ENCODE measurements at regions not wholly inside any gene's neighbourhood (a gene's known extent, or its start where the extent isn't known, plus 50 kb on each side); places are given as distances from the start of the nearest gene placed in this dataset.

- Histone ChIP-seq H3K9ac (ENCODE audit: low read depth, low read length) (no peak overlapping the region), H3K4me1 (ENCODE audit: insufficient read depth, low read length) (no peaks in the 10 kb centered on the region), H3K9me3 (ENCODE audit: insufficient read depth, low read length, severe bottlenecking) (no peaks in the 10 kb centered on the region), H3K4me3 (ENCODE audit: low read depth in 1 of 2, low read length in 2 of 2) (no peak overlapping the region), H4K20me1 (ENCODE audit: insufficient read depth, low read length) (no peaks in the 10 kb centered on the region), H3K36me3 (ENCODE audit: insufficient read depth, low read length) (no peaks in the 10 kb centered on the region), H3K4me2 (ENCODE audit: insufficient read depth, low read length) (no peak overlapping the region), H3K27me3 (ENCODE audit: insufficient read depth, low read length, poor library complexity) (no peaks in the 10 kb centered on the region), H3K79me2 (ENCODE audit: insufficient read depth, low read length) (no peaks in the 10 kb centered on the region), H3K27ac (ENCODE audit: low read length) (no peak overlapping the region), H2AFZ (ENCODE audit: low read depth, low read length) (no peak overlapping the region)
- TF ChIP-seq EZH2 (IDR thresholded peaks at IDR 0.05; ENCODE audit: borderline replicate concordance, low read depth, low read length, severe bottlenecking) (no peak), CTCF (IDR thresholded peaks at IDR 0.05; ENCODE audit: borderline replicate concordance, extremely low read depth, low read length, poor library complexity, severe bottlenecking) (no peak)
- ATAC-seq (ENCODE audit: insufficient read depth, low read depth) (no peak), DNase-seq (no peak)
Measured at GRCh38 chr3:193048127-193048526, 130.5 kb upstream of the MB21D2 start.

- no peak overlapping the region for H3K4me2 ChIP-seq (ENCODE audit: insufficient read depth, low read length)
- H3K9ac ChIP-seq (ENCODE audit: low read depth, low read length), result no peak overlapping the region
- DNase-seq, result no peak
- H2AFZ ChIP-seq (ENCODE audit: low read depth, low read length), result no peak overlapping the region
- no peak overlapping the region for H3K27ac ChIP-seq (ENCODE audit: low read length)
- ATAC-seq (ENCODE audit: insufficient read depth, low read depth), result no peak
- no peaks in the 10 kb centered on the region for H3K4me1 ChIP-seq (ENCODE audit: insufficient read depth, low read length)
- no peaks in the 10 kb centered on the region for H3K79me2 ChIP-seq (ENCODE audit: insufficient read depth, low read length)
- H3K36me3 ChIP-seq (ENCODE audit: insufficient read depth, low read length), result no peaks in the 10 kb centered on the region
- no peaks in the 10 kb centered on the region for H4K20me1 ChIP-seq (ENCODE audit: insufficient read depth, low read length)
- H3K4me3 ChIP-seq (ENCODE audit: low read depth in 1 of 2, low read length in 2 of 2), result no peak overlapping the region
- H3K9me3 ChIP-seq (ENCODE audit: insufficient read depth, low read length, severe bottlenecking), result no peaks in the 10 kb centered on the region
- TF ChIP-seq EZH2 (IDR thresholded peaks at IDR 0.05; ENCODE audit: borderline replicate concordance, low read depth, low read length, severe bottlenecking) (no peak), CTCF (IDR thresholded peaks at IDR 0.05; ENCODE audit: borderline replicate concordance, extremely low read depth, low read length, poor library complexity, severe bottlenecking) (no peak)
- H3K27me3 ChIP-seq (ENCODE audit: insufficient read depth, low read length, poor library complexity), result no peaks in the 10 kb centered on the region
Measured at GRCh38 chr3:193049935-193050334, 132.3 kb upstream of the MB21D2 start.

GRCh38 chr3:193051314-193051713, 133.7 kb upstream of the MB21D2 start:
- Histone ChIP-seq H3K79me2 (ENCODE audit: insufficient read depth, low read length) (no peaks in the 10 kb centered on the region), H3K9ac (ENCODE audit: low read depth, low read length) (no peak overlapping the region), H3K4me3 (ENCODE audit: low read depth in 1 of 2, low read length in 2 of 2) (no peak overlapping the region), H4K20me1 (ENCODE audit: insufficient read depth, low read length) (no peaks in the 10 kb centered on the region), H2AFZ (ENCODE audit: low read depth, low read length) (no peak overlapping the region), H3K27ac (ENCODE audit: low read length) (no peak overlapping the region), H3K36me3 (ENCODE audit: insufficient read depth, low read length) (no peaks in the 10 kb centered on the region), H3K27me3 (ENCODE audit: insufficient read depth, low read length, poor library complexity) (no peaks in the 10 kb centered on the region), H3K4me1 (ENCODE audit: insufficient read depth, low read length) (no peaks in the 10 kb centered on the region), H3K9me3 (ENCODE audit: insufficient read depth, low read length, severe bottlenecking) (no peaks in the 10 kb centered on the region), H3K4me2 (ENCODE audit: insufficient read depth, low read length) (no peak overlapping the region)
- ATAC-seq (ENCODE audit: insufficient read depth, low read depth) (no peak), DNase-seq (no peak)
- TF ChIP-seq EZH2 (IDR thresholded peaks at IDR 0.05; ENCODE audit: borderline replicate concordance, low read depth, low read length, severe bottlenecking) (no peak), CTCF (IDR thresholded peaks at IDR 0.05; ENCODE audit: borderline replicate concordance, extremely low read depth, low read length, poor library complexity, severe bottlenecking) (no peak)

Data from DND-41 (cell line).